GM18873 (cell line): ENCODE measurements at regions not wholly inside any gene's neighbourhood (a gene's known extent, or its start where the extent isn't known, plus 50 kb on each side); places are given as distances from the start of the nearest gene placed in this dataset.
"Not testable (repeated sequence)": the region's sequence is repeated elsewhere in the genome, so short reads cannot be mapped to it uniquely, and the experiment has no call there.

Source experiments
- ATAC-seq: cut with Tn5 transposase; IDR thresholded peaks from one replicate; pipeline ENCODE4 v1.9.1; 2021; ENCODE audit warnings: mild to moderate bottlenecking, moderate library complexity, moderate number of reproducible peaks; ENCODE audit not compliant: unreplicated experiment, low FRiP score

DNA sequence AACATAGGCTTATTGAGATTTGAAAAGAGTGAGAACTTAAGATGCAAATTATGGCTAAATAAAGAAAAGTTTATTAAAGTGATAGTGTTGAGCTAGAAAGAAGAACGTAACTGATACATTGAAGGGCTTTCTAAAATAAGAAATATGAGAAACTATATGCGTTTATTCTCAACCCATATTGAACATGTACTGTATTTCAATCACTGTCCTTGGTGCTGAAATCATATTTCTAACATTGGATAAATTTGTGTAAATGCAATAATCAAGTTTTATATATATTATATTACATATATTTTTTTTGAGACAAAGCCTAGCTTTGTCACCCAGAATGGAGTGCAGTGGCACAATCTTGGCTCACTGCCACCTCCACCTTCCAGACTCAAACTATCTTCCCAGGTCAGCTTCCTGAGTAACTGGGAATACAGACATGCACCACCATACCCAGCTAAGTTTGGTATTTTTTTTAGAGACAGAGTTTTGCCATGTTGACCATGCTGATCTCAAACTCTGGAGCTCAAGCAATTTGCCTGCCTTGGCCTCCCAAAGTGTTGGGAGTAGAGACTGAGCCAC, 1065.8 kb downstream of the REEP3 start:
- ATAC-seq = no peak

GRCh38 chr10:64594072-64594471, 1072.9 kb downstream of the REEP3 start:
- ATAC-seq = no peak

DNA sequence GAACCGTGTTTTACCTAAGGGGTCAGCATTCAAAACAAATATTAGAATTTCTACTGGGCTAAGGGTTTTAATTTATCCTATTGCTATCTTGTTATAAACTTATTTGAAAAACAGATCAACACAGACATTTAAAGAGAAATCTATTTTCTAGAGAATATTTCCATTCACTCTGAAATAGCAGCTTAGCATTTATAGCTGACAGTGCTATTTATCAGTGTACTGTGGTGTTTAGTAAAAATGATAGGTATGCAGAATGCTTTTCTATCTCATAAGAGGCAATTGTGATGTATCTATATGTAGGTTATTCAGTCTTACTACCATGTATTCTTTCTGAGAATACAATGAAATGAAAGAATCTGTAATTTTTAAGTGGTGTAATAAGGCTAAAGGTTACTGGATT, 1077.4 kb downstream of the REEP3 start:
- no peak for ATAC-seq

- no peak for ATAC-seq
Measured at GRCh38 chr10:64601298-64601697, 1080.1 kb downstream of the REEP3 start.

DNA sequence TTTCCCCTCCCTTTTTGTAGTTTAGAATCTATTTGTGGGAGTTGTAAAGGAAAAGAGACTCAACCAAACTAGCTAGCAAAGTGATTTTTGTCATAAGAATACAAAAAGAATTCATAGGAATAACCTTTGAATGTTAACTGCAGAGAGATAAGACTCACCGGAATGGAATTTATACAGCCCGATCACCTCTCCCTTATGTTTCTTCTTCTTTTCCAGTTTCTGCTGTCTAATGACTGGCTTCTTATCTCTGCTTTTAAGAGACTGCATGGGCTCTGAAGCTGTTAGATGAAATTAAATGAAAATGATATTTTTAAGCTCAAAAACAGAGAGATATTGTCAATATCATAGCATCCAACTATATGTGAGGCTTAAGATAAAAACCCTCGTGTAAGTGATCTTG, 1095.9 kb downstream of the REEP3 start:
- no peak for ATAC-seq

GRCh38 chr10:64619102-64619501, 1097.9 kb downstream of the REEP3 start:
- no peak for ATAC-seq

DNA sequence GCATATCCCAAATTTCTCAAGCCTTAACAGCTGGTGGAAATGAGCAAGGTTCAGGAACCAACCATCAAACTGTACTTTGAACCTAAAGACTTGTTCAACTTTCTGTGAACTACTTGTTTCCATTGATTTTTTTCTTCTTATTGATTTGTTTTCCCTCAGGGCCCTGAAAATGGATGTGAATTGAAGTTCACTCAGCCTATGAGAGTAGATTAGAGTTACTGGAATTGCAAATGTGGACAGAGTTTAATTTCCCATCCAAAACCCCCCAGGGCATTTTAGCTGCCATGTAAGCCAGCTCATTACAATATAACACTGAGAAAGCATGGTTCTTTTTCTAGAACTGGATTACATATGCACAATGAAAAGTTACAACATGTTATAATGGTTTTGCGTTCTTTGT, 1105.7 kb downstream of the REEP3 start:
- no peak for ATAC-seq

GRCh38 chr10:64630534-64630933, 1109.3 kb downstream of the REEP3 start:
- ATAC-seq = no peak

- ATAC-seq = no peak
Measured at GRCh38 chr10:64635906-64636305, 1114.7 kb downstream of the REEP3 start.

DNA sequence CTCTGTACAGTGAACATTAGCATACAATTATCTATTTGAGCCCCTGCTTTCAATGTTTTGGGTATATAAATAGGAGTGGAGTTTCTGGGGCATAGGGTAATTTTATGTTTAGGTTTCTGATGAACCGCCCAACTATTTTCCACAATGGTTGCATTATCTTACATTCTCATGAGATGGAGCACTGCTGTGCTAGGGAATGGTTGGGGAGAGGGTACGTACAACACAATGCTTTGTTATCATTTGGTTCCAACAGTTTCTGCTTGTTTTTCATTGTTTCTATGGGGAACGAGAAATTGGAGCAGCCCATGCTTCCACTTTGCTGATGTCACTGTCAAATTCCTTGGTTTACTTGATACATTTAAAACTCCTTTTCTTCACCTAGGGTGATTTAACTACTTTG, 1115.3 kb downstream of the REEP3 start:
- ATAC-seq = no peak

GRCh38 chr10:64637939-64638338, 1116.7 kb downstream of the REEP3 start:
- no peak for ATAC-seq

- no peak for ATAC-seq
Measured at GRCh38 chr10:64648915-64649314, 1127.7 kb downstream of the REEP3 start.

- no peak for ATAC-seq
Measured at GRCh38 chr10:64658528-64658927, 1137.3 kb downstream of the REEP3 start.

GRCh38 chr10:64659311-64659710, 1138.1 kb downstream of the REEP3 start:
- no peak for ATAC-seq

GRCh38 chr10:64682043-64682442, 1160.8 kb downstream of the REEP3 start:
- no peak for ATAC-seq

DNA sequence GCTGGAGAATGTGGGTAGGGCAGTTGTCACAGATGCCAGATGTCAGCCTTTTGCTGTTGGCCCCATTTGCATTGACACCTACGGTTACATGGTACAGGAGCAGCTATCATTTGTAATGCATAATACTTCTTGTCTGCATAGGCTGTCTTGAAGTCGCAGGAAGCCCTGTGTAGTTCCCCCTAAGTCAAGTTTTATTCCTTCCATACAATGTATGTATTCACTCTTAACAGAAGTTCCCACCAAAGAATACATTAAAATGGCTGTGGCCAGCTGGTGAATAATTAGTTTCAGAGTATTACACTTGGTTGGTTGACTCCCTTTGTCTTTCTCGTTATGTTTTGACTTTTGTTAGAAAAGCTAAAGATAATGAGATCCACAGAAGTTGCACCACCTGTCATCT, 1169.0 kb downstream of the REEP3 start:
- no peak for ATAC-seq

DNA sequence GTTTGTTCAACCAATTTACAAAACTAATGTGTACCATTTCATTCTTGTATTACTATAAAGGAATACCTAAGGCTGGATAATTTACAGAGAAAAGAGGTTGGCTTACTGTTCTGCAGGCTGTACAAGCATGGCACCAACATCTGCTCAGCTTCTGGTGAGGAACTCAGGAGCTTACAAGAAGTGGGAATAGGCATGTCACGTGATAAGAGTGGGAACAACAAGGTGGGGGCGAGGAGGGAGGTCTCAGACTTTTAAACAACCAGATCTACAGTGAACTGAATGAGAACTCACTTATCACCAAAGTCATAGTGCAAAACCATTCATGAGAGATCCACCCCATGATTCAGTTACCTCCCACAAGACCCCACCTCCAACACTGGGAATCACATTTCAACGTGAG, 1178.0 kb downstream of the REEP3 start:
- no peak for ATAC-seq

GRCh38 chr10:64702086-64702485, 1180.9 kb downstream of the REEP3 start:
- ATAC-seq = not testable (repeated sequence)

DNA sequence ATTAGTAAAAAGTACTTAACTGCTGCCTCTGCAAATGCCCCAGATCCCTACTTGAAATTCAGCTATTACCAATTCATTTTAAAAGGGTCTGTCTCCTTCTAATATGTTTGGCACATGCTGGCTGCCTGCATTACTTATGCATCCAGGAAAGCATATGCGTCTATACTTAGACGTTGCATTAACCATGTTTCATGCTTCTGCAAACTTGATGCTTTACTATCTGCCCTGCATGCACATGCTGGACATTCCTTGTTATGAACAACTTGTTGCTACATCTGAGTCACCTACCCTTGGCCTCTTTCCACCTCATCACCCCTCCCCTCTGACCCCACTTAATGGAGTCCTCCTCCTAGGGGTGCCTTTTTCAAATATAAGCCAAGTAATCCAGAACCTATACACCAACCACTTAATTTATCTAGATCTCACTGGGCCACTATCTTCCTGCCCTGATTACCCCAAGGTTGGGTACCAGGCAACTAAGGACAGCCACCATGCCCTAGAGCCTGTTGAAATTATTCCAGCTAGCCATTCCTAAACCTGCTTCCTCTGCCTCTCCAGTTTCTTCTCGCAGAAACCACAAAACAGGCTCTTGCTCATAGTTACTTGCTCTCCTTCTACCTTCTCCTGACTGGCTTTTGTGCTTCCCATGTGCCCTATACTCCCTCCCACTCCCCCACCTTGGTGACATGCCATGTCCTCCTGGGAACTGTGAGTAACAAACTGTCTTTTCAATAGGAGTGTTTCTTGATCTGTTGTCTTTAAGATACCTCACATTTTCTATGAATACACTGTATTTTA, 1187.9 kb downstream of the REEP3 start:
- no peak for ATAC-seq

- ATAC-seq = no peak
Measured at GRCh38 chr10:64726466-64726865, 1205.3 kb downstream of the REEP3 start.

DNA sequence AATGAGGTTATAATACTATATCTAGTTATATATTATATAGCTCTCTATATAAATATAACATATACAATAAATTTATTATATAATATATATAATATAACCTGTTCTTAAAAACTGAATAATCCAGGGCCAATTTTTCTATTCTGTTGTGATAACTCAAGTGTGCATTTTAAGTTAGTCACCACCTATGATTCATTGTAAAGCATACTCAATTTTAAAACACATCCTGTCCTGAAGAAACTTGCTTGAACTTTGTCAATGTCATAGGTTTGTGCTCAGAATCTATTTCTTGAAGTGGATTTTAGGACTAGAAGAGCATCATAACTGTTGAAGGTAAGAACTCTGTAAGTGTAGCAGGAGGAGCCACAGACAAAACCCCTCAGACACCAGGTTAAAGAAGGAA, 1209.8 kb downstream of the REEP3 start:
- ATAC-seq = no peak

DNA sequence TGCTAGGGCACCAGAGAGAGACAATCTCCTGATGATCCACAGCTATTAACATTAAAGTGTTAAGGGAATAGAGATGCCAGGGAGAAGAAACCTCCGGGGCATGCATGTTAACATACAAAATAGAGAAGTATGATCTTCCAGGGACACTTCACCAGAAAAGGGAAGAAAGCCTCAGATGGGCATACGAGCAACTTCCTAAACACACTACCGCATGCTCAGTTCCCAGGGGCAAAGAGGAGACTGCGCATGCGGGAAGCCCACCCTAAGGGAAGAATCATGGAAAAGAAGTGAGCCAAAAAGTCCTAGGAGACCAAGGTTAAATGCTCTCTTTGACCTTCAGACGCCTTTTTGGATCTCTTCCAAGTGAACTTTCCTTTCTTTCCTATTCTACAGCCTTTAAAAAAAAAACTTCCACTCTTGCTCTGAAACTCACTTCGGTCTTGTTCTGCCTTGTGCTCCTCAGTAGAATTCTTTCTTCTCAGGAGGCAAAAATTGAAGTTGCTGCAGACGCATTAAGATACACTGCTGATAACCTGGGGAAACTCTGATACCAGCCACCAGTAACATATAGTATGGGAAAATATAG, 1211.3 kb downstream of the REEP3 start:
- ATAC-seq = no peak
